Caki2 (cell line): ENCODE measurements at regions not wholly inside any gene's neighbourhood (a gene's known extent, or its start where the extent isn't known, plus 50 kb on each side); places are given as distances from the start of the nearest gene placed in this dataset.

ENCODE experiments used
- DNase-seq: peaks from one replicate; pipeline ENCODE4 v3.0.0-alpha.2; 2015; ENCODE audit warnings: low read depth
- in situ Hi-C: cut with HindIII; loops from 2 replicates; pipeline ENCODE4 v1.10.0; 2016; ENCODE audit warnings: low sequenced_read_pairs, low pct_unique_long_range_greater_than_20kb, mixed read lengths

DNA sequence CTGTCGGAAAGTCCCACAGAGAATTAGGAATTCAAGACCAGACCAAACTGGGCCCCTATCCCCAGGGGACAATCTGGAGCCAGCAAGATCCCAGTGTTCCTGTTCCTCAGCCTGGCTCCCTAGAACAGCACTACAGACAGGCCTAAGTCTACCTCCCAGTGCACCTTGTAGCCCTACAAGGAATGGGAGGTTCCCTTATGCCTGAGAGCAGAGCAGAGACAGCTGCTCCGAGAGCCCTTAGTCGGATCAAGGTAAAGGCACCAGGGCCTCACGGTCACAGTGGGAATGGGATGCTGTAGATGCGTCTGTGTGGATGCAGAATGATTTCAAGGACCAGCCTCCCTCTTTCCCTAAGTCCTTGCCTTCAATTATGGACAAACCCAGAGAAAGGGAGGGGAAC lies 204.5 kb upstream of the STXBP5 start:
- in situ Hi-C loops: no loop called here
- no peak for DNase-seq

DNA sequence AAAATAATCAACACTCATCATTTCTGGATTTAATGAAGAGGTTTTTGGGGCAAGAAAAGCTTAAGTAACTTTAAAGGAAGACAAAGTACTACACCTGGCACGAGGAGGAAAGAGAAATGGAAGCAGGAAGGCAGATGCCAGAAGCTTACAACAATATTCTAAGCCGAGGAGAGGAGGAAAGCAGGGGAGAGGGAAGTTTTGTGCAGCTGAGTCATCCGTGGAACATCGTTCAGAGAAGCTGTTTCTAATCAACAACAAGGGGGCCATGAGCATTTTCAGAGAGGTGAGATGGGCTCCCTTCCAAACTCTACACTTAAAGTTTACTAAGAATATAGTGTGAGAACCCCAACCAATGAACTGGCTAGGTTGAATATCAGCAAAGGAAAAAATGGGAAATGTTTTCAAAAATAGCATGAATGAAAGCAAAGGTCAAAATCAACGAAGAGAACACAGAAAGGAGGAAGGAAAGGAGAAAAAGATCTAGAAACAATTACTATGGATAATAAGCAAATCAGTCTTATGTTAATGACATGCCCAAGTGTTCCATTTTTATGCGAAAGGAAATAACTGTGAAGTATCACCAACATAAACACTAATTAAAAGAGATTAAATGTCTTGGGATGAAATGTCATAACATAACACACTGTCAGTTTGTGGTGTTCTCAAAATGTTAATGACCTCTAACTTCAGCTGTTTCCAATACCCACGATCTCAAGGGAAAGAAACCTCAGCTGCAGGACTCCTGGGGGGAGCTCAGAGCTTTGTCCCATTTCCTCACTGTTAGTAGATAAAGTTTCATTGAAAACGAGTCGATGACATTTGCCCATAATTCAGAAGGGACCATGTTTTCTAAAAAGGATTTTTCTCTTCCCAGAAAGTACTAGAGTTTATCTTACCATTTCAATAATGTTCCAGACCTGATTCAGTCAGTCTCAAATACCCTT lies 203.4 kb upstream of the STXBP5 start:
- in situ Hi-C loops: no loop called here
- no peak for DNase-seq

DNA sequence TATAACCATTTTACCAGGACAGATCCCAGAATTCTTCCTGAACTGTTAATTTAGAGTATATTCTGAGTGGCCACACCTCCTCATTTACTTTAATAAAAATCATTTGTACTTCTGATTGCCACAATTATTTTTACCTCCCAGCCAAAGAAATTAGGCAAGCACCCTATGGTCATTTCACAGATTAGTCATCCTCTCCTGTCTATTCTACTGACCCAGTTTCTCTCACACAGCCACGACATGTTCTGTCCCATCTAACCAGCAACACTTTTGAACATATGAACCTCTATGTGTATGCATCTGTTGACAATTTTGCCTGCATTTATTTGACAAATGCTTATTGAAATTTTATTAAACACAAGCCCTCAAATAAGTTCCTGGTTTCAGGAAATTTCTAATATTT lies 202.6 kb upstream of the STXBP5 start:
- in situ Hi-C loops: no loop called here
- DNase-seq: no peak

- no peak for DNase-seq
- in situ Hi-C loops: no loop called here
These were observed 201.0 kb upstream of the STXBP5 start for GRCh38 chr6:147003186-147003585.

DNA sequence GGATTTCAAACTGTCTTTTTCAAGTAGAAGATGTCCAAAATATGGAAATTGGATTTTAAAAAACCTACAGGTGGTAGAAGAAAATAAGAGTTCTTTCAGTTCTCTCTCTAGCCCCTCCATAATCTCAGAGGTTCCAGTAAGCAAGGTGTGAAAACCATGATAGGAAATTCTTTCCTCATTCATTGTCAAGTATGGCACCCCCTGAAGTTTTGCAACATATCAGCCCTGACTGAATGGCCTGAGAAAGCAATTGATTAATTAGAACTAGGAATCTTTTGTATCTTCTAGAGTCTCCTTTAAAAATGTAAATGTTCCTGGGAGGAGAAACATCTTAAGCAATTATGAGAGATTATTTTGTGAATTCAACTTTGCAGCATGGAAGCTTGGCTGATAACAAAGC lies 198.7 kb upstream of the STXBP5 start:
- no peak for DNase-seq
- in situ Hi-C loops: no loop called here

- no peak for DNase-seq
- in situ Hi-C loops: no loop called here
These were observed 196.8 kb upstream of the STXBP5 start for GRCh38 chr6:147007441-147007840.

GRCh38 chr6:147009358-147009757 lies 194.9 kb upstream of the STXBP5 start:
- DNase-seq: no peak
- in situ Hi-C loops: no loop called here

DNA sequence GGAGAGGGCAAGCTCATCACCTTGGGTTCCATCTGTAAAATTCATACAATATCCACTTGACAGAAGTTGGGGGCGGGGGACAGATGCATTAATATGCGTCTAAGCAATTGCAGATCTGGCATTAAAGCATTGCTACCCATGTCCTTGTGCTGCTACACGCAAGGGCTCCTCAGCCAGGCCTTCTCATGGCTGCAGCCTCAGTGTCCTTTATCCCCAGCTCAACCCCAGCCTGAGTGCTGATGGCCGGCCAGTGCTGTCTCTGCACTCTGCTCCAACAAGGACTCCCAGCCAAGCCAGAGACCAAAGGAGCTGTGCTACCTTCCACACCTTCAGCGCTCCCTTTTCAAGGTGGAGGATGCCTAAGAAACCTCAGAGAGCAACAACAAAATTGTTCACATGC lies 188.5 kb upstream of the STXBP5 start:
- in situ Hi-C loops: no loop called here
- no peak for DNase-seq

GRCh38 chr6:147016440-147016839 lies 187.8 kb upstream of the STXBP5 start:
- no peak for DNase-seq
- in situ Hi-C loops: no loop called here

DNA sequence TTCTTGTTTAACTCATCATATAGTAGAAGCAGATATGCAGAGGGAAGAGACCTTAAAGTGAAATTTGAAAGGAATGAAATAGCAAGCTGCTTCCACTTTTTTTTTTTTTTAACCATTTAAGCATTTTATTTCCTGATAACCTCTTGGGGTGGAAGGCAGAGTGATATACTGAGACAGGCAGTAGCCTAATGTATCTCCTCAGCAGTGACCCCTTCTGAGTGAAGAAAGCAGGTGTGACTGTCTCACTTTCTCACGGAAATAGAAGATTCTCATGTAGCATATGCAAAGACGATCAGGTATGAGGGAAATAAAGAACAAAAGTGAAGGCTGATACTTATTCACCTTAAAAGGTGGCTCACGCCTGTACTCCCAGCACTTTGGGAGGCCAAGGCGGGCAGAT lies 187.1 kb upstream of the STXBP5 start:
- in situ Hi-C loops: no loop called here
- DNase-seq: no peak

GRCh38 chr6:147019001-147019400 lies 185.2 kb upstream of the STXBP5 start:
- in situ Hi-C loops: no loop called here
- DNase-seq: no peak

DNA sequence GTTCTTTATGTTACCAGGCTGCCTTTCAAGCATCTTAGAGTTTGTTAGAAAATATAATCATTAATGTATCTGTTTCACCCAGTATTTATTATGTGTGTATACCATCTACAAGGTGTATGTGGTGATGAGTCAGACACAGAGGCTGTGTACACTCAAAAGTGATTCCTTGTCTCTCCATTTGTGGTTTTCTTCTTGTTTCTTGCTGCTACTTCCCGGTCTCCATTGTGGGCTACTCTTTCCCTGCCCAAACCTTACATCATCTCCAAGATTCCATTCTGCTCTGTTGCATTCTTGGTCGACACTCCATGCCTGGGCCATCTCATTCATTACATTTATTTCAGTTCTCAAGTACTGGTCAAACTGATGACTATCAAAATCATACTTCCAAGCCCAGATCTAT lies 182.2 kb upstream of the STXBP5 start:
- DNase-seq: peak; percentile 25
- in situ Hi-C loops: no loop called here

DNA sequence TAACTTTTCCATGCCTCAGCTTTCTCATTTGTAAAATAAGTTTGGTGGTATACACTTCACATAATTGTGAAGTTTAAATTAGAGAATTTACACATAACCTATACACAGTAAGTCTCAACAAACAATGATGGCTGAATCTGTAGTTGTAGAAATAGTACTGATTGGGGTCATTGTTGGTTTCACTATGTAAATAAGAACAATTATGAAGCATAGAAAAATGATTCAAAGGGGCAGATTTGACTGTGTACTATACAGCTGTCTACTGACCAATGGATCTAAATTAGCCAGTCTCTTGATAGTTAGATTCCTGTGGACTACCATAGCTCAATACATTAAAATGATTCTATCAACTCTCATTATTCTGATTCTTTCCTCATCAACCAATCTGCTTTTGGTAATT lies 181.1 kb upstream of the STXBP5 start:
- DNase-seq: no peak
- in situ Hi-C loops: no loop called here

- no peak for DNase-seq
- in situ Hi-C loops: no loop called here
These were observed 180.6 kb upstream of the STXBP5 start for GRCh38 chr6:147023581-147023980.

DNA sequence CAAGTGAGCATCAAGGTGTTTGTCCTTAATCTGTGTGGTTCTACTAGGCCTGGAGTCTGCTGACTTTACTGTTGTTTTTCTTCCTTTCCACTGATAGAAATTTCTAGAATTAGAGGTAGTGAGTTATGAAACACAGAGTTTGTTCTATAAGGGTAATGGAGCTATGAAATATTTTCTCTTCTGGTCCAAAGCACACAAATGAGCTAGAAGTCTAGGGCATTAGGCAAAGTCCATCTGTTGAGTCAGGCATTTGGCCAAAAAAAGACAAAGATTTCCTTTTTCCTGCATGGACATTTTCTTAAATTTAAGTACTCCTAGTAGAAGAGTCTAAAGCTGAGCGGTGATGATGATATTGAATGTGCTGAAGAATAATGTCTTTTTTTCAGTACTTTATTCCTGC lies 174.3 kb upstream of the STXBP5 start:
- in situ Hi-C loops: no loop called here
- DNase-seq: no peak

GRCh38 chr6:147033267-147033666 lies 170.9 kb upstream of the STXBP5 start:
- peak; percentile 6 for DNase-seq
- in situ Hi-C loops: no loop called here

- in situ Hi-C loops: no loop called here
- DNase-seq: no peak
These were observed 168.3 kb upstream of the STXBP5 start for GRCh38 chr6:147035886-147036285.

DNA sequence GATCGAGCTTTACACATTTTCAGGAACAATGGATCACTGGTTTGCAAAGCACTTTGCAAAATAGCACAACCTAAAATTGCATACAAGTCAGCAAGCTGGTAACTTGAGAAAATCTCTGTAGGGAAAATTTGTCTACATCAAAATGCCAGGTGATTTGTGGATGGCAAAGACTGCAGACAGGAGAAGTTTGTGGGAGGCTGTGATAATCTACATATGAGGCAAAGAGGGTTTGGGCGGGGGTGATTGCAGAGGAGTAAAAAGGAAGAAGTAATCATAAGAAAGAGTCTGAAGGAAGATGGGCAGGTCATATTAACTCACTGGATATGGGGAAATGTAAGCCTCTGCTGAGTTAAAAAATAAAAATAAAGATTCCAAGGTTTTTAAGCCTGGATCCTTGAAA lies 166.3 kb upstream of the STXBP5 start:
- in situ Hi-C loops: no loop called here
- DNase-seq: no peak

DNA sequence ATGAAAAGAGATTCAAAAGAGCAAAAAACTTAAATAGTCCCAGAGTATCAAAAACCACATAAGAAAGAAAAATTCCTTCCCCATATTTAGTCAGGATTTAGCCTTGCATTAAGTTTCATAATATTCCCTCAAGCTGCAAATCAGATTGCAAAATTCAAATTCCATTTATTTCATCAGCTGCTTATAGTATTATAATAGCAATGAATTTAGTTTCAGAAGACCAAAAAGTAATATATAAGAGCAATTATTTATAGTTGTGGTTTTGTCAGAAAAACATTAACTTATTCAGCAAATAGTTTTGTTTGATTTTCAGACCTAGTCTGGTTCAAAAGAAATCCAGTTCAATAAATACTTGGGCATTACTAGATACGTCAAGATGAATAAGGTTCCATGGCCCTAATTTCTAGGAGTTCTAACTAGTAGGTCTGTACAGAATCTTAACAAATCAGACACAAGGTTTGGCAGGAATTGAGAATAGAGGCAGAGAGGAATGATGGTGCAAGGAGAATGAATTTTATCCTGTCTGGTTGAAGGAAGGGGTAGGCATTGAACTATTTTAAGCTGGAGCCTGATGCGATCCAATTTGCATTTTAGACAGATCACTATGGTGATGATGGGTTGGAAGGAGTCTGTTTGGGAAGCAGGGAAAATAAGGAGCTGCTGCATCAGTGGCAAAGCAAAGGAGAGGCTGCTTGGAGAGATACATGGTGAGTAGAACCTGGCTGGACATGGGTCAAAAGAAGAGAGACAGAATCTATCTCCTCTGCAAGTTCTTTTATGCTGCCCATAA lies 163.9 kb upstream of the STXBP5 start:
- DNase-seq: no peak
- in situ Hi-C loops: no loop called here

- in situ Hi-C loops: no loop called here
These were observed 161.5 kb upstream of the STXBP5 start for GRCh38 chr6:147042679-147043078.

More at GRCh38 chr6:147042679-147043078, 161.5 kb upstream of the STXBP5 start:
- no peak for DNase-seq
